OCI-LY1 (cell line): ENCODE measurements at regions not wholly inside any gene's neighbourhood (a gene's known extent, or its start where the extent isn't known, plus 50 kb on each side); places are given as distances from the start of the nearest gene placed in this dataset.
"Not testable (repeated sequence)": the region's sequence is repeated elsewhere in the genome, so short reads cannot be mapped to it uniquely, and the experiment has no call there.

ENCODE experiments used
- EZH2 ChIP-seq: fragments of 200-600 bp; sonication (generic), shearing (Covaris generic); IDR thresholded peaks from 2 replicates; pipeline ENCODE4 v1.8.0; 2017; ENCODE audit warnings: borderline replicate concordance, mixed run types, mild to moderate bottlenecking, antibody characterized with exemption, low read length, moderate library complexity, mixed read lengths
- TF ChIP-seq, protein P1 (sequence below): fragments of 200-600 bp; sonication (generic), shearing (Covaris generic); IDR thresholded peaks from 2 replicates; pipeline ENCODE4 v1.5.1; 2017; ENCODE audit warnings: mild to moderate bottlenecking, antibody characterized with exemption, low read length, moderate library complexity, mixed read lengths

DNA sequence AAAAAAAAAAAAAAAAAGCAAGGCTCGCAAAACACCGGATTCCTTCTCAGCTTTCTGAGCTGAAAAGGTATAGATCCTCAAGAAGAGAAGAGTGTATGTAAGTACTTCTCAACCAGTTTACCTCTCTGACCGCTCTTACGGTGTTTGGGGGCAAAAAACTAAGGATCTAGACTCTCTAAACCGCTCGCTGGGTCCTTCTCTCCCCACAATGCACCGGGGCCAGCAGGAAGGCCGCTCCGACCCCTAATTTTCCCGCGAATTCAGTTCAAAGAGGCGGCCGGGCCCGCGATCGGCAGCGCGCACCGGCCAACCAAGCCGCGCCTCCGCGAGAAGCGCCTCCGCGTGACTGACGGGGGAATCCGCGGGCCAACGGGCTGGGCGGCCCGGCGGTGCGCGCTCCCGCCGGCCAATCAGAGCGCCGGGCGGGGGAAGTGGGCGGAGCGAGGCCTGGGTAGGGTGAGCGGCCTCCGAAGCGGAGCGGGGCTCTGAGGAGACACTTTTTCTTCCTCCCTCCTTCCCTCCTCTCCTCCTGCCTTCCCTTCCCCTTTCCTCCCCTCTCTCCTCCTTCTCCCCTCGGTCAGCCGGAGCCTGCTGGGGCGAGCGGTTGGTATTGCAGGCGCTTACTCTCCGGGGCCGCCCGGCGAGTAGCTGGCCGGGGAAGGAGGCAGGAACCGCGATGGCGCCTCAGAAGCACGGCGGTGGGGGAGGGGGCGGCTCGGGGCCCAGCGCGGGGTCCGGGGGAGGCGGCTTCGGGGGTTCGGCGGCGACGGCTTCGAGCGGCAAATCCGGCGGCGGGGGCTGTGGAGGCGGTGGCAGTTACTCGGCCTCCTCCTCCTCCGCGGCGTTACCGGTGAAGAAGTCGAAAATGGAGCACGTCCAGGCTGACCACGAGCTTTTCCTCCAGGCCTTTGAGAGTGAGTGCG lies 93.0 kb downstream of the CRLF3 start:
- TF ChIP-seq, protein P1, sequence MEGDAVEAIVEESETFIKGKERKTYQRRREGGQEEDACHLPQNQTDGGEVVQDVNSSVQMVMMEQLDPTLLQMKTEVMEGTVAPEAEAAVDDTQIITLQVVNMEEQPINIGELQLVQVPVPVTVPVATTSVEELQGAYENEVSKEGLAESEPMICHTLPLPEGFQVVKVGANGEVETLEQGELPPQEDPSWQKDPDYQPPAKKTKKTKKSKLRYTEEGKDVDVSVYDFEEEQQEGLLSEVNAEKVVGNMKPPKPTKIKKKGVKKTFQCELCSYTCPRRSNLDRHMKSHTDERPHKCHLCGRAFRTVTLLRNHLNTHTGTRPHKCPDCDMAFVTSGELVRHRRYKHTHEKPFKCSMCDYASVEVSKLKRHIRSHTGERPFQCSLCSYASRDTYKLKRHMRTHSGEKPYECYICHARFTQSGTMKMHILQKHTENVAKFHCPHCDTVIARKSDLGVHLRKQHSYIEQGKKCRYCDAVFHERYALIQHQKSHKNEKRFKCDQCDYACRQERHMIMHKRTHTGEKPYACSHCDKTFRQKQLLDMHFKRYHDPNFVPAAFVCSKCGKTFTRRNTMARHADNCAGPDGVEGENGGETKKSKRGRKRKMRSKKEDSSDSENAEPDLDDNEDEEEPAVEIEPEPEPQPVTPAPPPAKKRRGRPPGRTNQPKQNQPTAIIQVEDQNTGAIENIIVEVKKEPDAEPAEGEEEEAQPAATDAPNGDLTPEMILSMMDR, result not testable (repeated sequence)
- not testable (repeated sequence) for TF ChIP-seq EZH2
